ENCODE measurements at regions not wholly inside any gene's neighbourhood (a gene's known extent, or its start where the extent isn't known, plus 50 kb on each side); places are given as distances from the start of the nearest gene placed in this dataset.

DNA sequence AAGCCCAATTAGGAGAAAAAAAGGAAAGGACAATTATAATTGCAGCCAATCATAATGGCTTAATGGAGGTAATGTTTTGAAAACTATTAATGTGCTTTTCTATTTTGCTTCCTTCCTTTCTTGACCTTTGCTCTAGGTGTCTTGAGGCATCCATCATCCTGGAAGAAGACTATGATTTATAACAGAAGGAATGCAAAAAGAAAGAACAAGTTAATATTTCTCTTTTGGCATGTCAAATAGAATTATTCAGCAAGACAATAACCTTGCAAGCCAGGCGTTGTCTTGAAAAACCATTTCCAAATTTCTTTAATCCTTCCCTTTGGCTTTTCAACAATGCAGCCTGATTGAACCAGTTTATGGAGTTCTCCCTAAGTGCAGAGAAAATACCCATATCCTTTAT is 107.7 kb upstream of the USP24 start:
- peaks cover 21% of the 10 kb centered on the region for H3K4me1 ChIP-seq (ENCODE audit: insufficient read depth, low read length)
- H3K27me3 ChIP-seq (ENCODE audit: low read length) = no peaks in the 10 kb centered on the region
- ChIA-PET POLR2A (ENCODE audit: unreplicated experiment) (no interaction called here), CTCF (no interaction called here)
- no peaks in the 10 kb centered on the region for H3K9me3 ChIP-seq (ENCODE audit: low read length)
- no peaks in the 10 kb centered on the region for H3K79me2 ChIP-seq (ENCODE audit: low read length)
- no peak overlapping the region for H3K9ac ChIP-seq (ENCODE audit: low read length)
- peaks cover 5% of the 10 kb centered on the region for H3F3A ChIP-seq (ENCODE audit: low read length, unreplicated experiment)
- peak overlapping the region; percentile 59; the same call in 1 of the 2 replicates for H3K4me2 ChIP-seq (ENCODE audit: low read length)
- H3K9me2 ChIP-seq (replicated peaks; ENCODE audit: low read length) = no peaks in the 10 kb centered on the region
- BruUV-seq (replicated peaks) = no TSS peak
- DNase-seq (no peak), ATAC-seq (no peak)
- H3K27ac ChIP-seq (ENCODE audit: low read length) = no peak overlapping the region
- H4K20me1 ChIP-seq (ENCODE audit: low read length) = no peaks in the 10 kb centered on the region
- peak overlapping the region; percentile 25; the same call in 1 of the 2 replicates for H2AFZ ChIP-seq (ENCODE audit: low read length)
- TF ChIP-seq EZH2phosphoT487 (IDR thresholded peaks at IDR 0.05; ENCODE audit: borderline replicate concordance, low read length) (no peak), EZH2 (IDR thresholded peaks at IDR 0.05; ENCODE audit: low read length, unreplicated experiment) (no peak), CTCF (conservative IDR thresholded peaks at IDR 0.05; ENCODE audit: low read depth, low read length) (no peak)
- intact Hi-C loops (cut with micrococcal nuclease) = no loop called here
- no peak overlapping the region for H3K4me3 ChIP-seq (ENCODE audit: low read length)
- no peaks in the 10 kb centered on the region for H3K36me3 ChIP-seq (ENCODE audit: low read depth, low read length)

DNA sequence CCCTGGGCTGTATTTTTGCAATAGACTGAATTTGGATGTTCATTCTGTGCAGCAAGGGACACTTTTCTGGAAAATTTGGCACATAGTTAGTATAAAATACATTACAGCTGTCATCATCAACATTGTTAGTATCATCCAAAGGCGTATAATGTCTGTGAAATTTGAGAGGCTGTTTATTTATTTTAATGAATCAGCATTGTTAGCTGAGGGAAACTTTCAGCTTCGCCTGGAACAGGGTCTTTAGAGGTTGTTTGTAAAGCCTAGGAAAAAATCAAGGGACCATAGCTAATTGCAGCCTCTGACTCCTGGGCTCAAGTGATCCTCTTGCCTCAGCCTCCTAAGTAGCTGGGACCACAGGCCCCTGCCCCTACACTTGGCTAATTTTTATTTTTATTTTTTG is 106.8 kb upstream of the USP24 start:
- TF ChIP-seq CTCF (conservative IDR thresholded peaks at IDR 0.05; ENCODE audit: low read depth, low read length) = no peak
- TF ChIP-seq EZH2phosphoT487 (IDR thresholded peaks at IDR 0.05; ENCODE audit: borderline replicate concordance, low read length) = no peak
- TF ChIP-seq EZH2 (IDR thresholded peaks at IDR 0.05; ENCODE audit: low read length, unreplicated experiment) = no peak
- no peaks in the 10 kb centered on the region for H3K9me2 ChIP-seq (replicated peaks; ENCODE audit: low read length)
- intact Hi-C loops (cut with micrococcal nuclease) = no loop called here
- peak overlapping the region; percentile 59 for H3K4me2 ChIP-seq (ENCODE audit: low read length)
- DNase-seq (peak; percentile 71), ATAC-seq (peak; percentile 93)
- H3K4me3 ChIP-seq (ENCODE audit: low read length) = no peak overlapping the region
- no peaks in the 10 kb centered on the region for H3K36me3 ChIP-seq (ENCODE audit: low read depth, low read length)
- H3K27me3 ChIP-seq (ENCODE audit: low read length) = no peaks in the 10 kb centered on the region
- H3K79me2 ChIP-seq (ENCODE audit: low read length) = no peaks in the 10 kb centered on the region
- no peak overlapping the region for H2AFZ ChIP-seq (ENCODE audit: low read length)
- H3F3A ChIP-seq (ENCODE audit: low read length, unreplicated experiment) = peaks cover 5% of the 10 kb centered on the region
- H3K9me3 ChIP-seq (ENCODE audit: low read length) = no peaks in the 10 kb centered on the region
- H3K9ac ChIP-seq (ENCODE audit: low read length) = no peak overlapping the region
- CTCF ChIA-PET = no interaction called here
- peaks cover 21% of the 10 kb centered on the region for H3K4me1 ChIP-seq (ENCODE audit: insufficient read depth, low read length)
- no peaks in the 10 kb centered on the region for H4K20me1 ChIP-seq (ENCODE audit: low read length)
- BruUV-seq (replicated peaks) = no TSS peak
- H3K27ac ChIP-seq (ENCODE audit: low read length) = peak overlapping the region; percentile 11; the same call in 1 of the 2 replicates
- POLR2A ChIA-PET (ENCODE audit: unreplicated experiment) = interaction anchor here (0.7 kb wide), 1 partner anchor 381 kb away, joined by 3 read pairs; no protein-coding TSS in a partner anchor

GRCh38 chr1:55320891-55321290 is 105.7 kb upstream of the USP24 start:
- no peaks in the 10 kb centered on the region for H4K20me1 ChIP-seq (ENCODE audit: low read length)
- no peaks in the 10 kb centered on the region for H3K9me2 ChIP-seq (replicated peaks; ENCODE audit: low read length)
- DNase-seq = no peak
- CTCF ChIA-PET = no interaction called here
- no peak overlapping the region for H3K9ac ChIP-seq (ENCODE audit: low read length)
- no peak for ATAC-seq
- peaks cover 5% of the 10 kb centered on the region for H3F3A ChIP-seq (ENCODE audit: low read length, unreplicated experiment)
- no TSS peak for BruUV-seq (replicated peaks)
- no peaks in the 10 kb centered on the region for H3K27me3 ChIP-seq (ENCODE audit: low read length)
- peaks cover 21% of the 10 kb centered on the region for H3K4me1 ChIP-seq (ENCODE audit: insufficient read depth, low read length)
- no peak overlapping the region for H3K4me2 ChIP-seq (ENCODE audit: low read length)
- no peak overlapping the region for H3K4me3 ChIP-seq (ENCODE audit: low read length)
- intact Hi-C loops (cut with micrococcal nuclease) = no loop called here
- H3K9me3 ChIP-seq (ENCODE audit: low read length) = no peaks in the 10 kb centered on the region
- TF ChIP-seq CTCF (conservative IDR thresholded peaks at IDR 0.05; ENCODE audit: low read depth, low read length) = no peak
- no peak for TF ChIP-seq EZH2 (IDR thresholded peaks at IDR 0.05; ENCODE audit: low read length, unreplicated experiment)
- TF ChIP-seq EZH2phosphoT487 (IDR thresholded peaks at IDR 0.05; ENCODE audit: borderline replicate concordance, low read length) = no peak
- H3K27ac ChIP-seq (ENCODE audit: low read length) = no peak overlapping the region
- no peaks in the 10 kb centered on the region for H3K79me2 ChIP-seq (ENCODE audit: low read length)
- H2AFZ ChIP-seq (ENCODE audit: low read length) = no peak overlapping the region
- POLR2A ChIA-PET (ENCODE audit: unreplicated experiment) = no interaction called here
- H3K36me3 ChIP-seq (ENCODE audit: low read depth, low read length) = no peaks in the 10 kb centered on the region
